ENCODE measurements at regions not wholly inside any gene's neighbourhood (a gene's known extent, or its start where the extent isn't known, plus 50 kb on each side); places are given as distances from the start of the nearest gene placed in this dataset.

- no peak for TF ChIP-seq CTCF (conservative IDR thresholded peaks at IDR 0.05; ENCODE audit: low read length)
- no peak for TF ChIP-seq EZH2phosphoT487 (IDR thresholded peaks at IDR 0.05; ENCODE audit: borderline replicate concordance)
These were observed 226.0 kb downstream of the TFCP2L1 start for GRCh38 chr2:121058852-121059558.
